ENCODE measurements at regions not wholly inside any gene's neighbourhood (a gene's known extent, or its start where the extent isn't known, plus 50 kb on each side); places are given as distances from the start of the nearest gene placed in this dataset.

- Histone ChIP-seq H3K4me1 (ENCODE audit: control insufficient read depth in 1 of 2, insufficient read depth in 2 of 2, low read depth in 1 of 2, low read length in 1 of 2) (no peaks in the 10 kb centered on the region), H2AFZ (ENCODE audit: low read depth) (no peak overlapping the region), H3K9me2 (no peaks in the 10 kb centered on the region), H3K36me3 (replicated peaks in 1 of 2; ENCODE audit: control insufficient read depth in 1 of 2, insufficient read depth in 2 of 2, low read length in 1 of 2) (no peaks in the 10 kb centered on the region), H3K27ac (ENCODE audit: low read depth in 2 of 2, low read length in 1 of 2) (no peak overlapping the region), H3F3A (replicated peaks; ENCODE audit: insufficient read depth) (no peaks in the 10 kb centered on the region), H3K9ac (no peak overlapping the region), H3K9me3 (no peaks in the 10 kb centered on the region), H3K79me2 (ENCODE audit: insufficient read depth) (no peaks in the 10 kb centered on the region), H3K4me2 (no peak overlapping the region), H3K4me3 (ENCODE audit: low read depth in 2 of 2, low read length in 1 of 2) (no peak overlapping the region), H4K20me1 (ENCODE audit: insufficient read depth) (no peaks in the 10 kb centered on the region), H3K27me3 (ENCODE audit: insufficient read depth) (no peaks in the 10 kb centered on the region)
- WGBS (ENCODE audit: low lambda C conversion rate) = 4% methylated on average over 1 of the region's 1 CpG
- no peak for DNase-seq
- ChIA-PET POLR2A (no interaction called here), CTCF (no interaction called here)
- no peak for TF ChIP-seq POLR2AphosphoS5 (IDR thresholded peaks at IDR 0.05; ENCODE audit: low read depth, low read length)
- TF ChIP-seq USF2 (IDR thresholded peaks at IDR 0.05; ENCODE audit: borderline replicate concordance, low read depth, low read length) = no peak
- TF ChIP-seq TCF12 (IDR thresholded peaks at IDR 0.05) = no peak
- no peak for TF ChIP-seq MXI1 (IDR thresholded peaks at IDR 0.05; ENCODE audit: low read depth, low read length)
- TF ChIP-seq SMC3 (IDR thresholded peaks at IDR 0.05; ENCODE audit: low read depth, low read length) = no peak
- TF ChIP-seq NFIC (IDR thresholded peaks at IDR 0.05; ENCODE audit: borderline replicate concordance) = no peak
- no peak for TF ChIP-seq EP300 (IDR thresholded peaks at IDR 0.05; ENCODE audit: borderline replicate concordance in 1 of 2, low read depth in 1 of 2, low read length in 1 of 2)
- no peak for TF ChIP-seq FOXJ3 (CRISPR knock-in tag; IDR thresholded peaks at IDR 0.05)
- TF ChIP-seq NRF1 (IDR thresholded peaks at IDR 0.05; ENCODE audit: low read depth, low read length) = no peak
- TF ChIP-seq EZH2phosphoT487 (IDR thresholded peaks at IDR 0.05; ENCODE audit: borderline replicate concordance, low read depth) = no peak
- TF ChIP-seq MEF2A (IDR thresholded peaks at IDR 0.05; ENCODE audit: borderline replicate concordance, low read depth) = no peak
- no peak for TF ChIP-seq MAX (IDR thresholded peaks at IDR 0.05; ENCODE audit: low read depth)
- no peak for TF ChIP-seq YY1 (IDR thresholded peaks at IDR 0.05; ENCODE audit: low read depth)
Observed at GRCh38 chr15:38111070-38111469, 141.6 kb upstream of the SPRED1 start.

GRCh38 chr15:38112406-38112805 lies 140.2 kb upstream of the SPRED1 start:
- no peak overlapping the region for H3K4me3 ChIP-seq (ENCODE audit: low read depth in 2 of 2, low read length in 1 of 2)
- no peak for DNase-seq
- no peak overlapping the region for H3K27ac ChIP-seq (ENCODE audit: low read depth in 2 of 2, low read length in 1 of 2)
- 85% methylated on average over 6 of the region's 6 CpGs for WGBS (ENCODE audit: low lambda C conversion rate)
- CTCF ChIA-PET = interaction anchor here (1.0 kb wide), 1 partner anchor 277 kb away, joined by 3 read pairs; no protein-coding TSS in a partner anchor
- no peak overlapping the region for H3K4me2 ChIP-seq
- no peaks in the 10 kb centered on the region for H3F3A ChIP-seq (replicated peaks; ENCODE audit: insufficient read depth)
- no peaks in the 10 kb centered on the region for H3K9me3 ChIP-seq
- H3K4me1 ChIP-seq (ENCODE audit: control insufficient read depth in 1 of 2, insufficient read depth in 2 of 2, low read depth in 1 of 2, low read length in 1 of 2) = no peaks in the 10 kb centered on the region
- no peaks in the 10 kb centered on the region for H3K36me3 ChIP-seq (replicated peaks in 1 of 2; ENCODE audit: control insufficient read depth in 1 of 2, insufficient read depth in 2 of 2, low read length in 1 of 2)
- H3K27me3 ChIP-seq (ENCODE audit: insufficient read depth) = no peaks in the 10 kb centered on the region
- POLR2A ChIA-PET = no interaction called here
- H3K79me2 ChIP-seq (ENCODE audit: insufficient read depth) = no peaks in the 10 kb centered on the region
- H4K20me1 ChIP-seq (ENCODE audit: insufficient read depth) = no peaks in the 10 kb centered on the region
- no peaks in the 10 kb centered on the region for H3K9me2 ChIP-seq
- no peak overlapping the region for H2AFZ ChIP-seq (ENCODE audit: low read depth)
- TF ChIP-seq RFX5 (IDR thresholded peaks at IDR 0.05; ENCODE audit: low read length) (no peak), NRF1 (IDR thresholded peaks at IDR 0.05; ENCODE audit: low read depth, low read length) (no peak), ZBTB33 (IDR thresholded peaks at IDR 0.05; ENCODE audit: borderline replicate concordance, low read depth) (no peak), EP300 (IDR thresholded peaks at IDR 0.05; ENCODE audit: borderline replicate concordance in 1 of 2, low read depth in 1 of 2, low read length in 1 of 2) (no peak), FOXJ3 (CRISPR knock-in tag; IDR thresholded peaks at IDR 0.05) (no peak), CTCF (IDR thresholded peaks at IDR 0.05) (no peak), ELF1 (IDR thresholded peaks at IDR 0.05) (no peak), RAD21 (IDR thresholded peaks at IDR 0.05; ENCODE audit: low read length) (no peak), PBX3 (IDR thresholded peaks at IDR 0.05) (no peak), MAX (IDR thresholded peaks at IDR 0.05; ENCODE audit: low read depth) (no peak)
- no peak overlapping the region for H3K9ac ChIP-seq

Data from SK-N-SH (cell line).